ENCODE measurements at regions not wholly inside any gene's neighbourhood (a gene's known extent, or its start where the extent isn't known, plus 50 kb on each side); places are given as distances from the start of the nearest gene placed in this dataset.

GRCh38 chr7:36054637-36055036, 98.4 kb upstream of the EEPD1 start:
- Histone ChIP-seq H4K20me1 (ENCODE audit: control insufficient read depth, insufficient read depth) (no peaks in the 10 kb centered on the region), H3K4me3 (no peak overlapping the region), H3K4me1 (ENCODE audit: control insufficient read depth, insufficient read depth, low read length) (peaks cover 18% of the 10 kb centered on the region), H3K27me3 (replicated peaks in 1 of 2; ENCODE audit: control insufficient read depth in 2 of 2, insufficient read depth in 2 of 2, low read length in 1 of 2) (no peaks in the 10 kb centered on the region), H3K9me3 (replicated peaks; ENCODE audit: control insufficient read depth, insufficient read depth, low read length) (no peaks in the 10 kb centered on the region), H3K9ac (ENCODE audit: control insufficient read depth, insufficient read depth, low read length) (no peak overlapping the region), H3K4me2 (ENCODE audit: control insufficient read depth, insufficient read depth) (no peak overlapping the region), H2AFZ (ENCODE audit: control insufficient read depth, low read depth, low read length) (no peak overlapping the region), H3K27ac (ENCODE audit: control insufficient read depth, insufficient read depth) (no peak overlapping the region), H3K79me2 (ENCODE audit: control insufficient read depth, insufficient read depth, low read length) (no peaks in the 10 kb centered on the region), H3K36me3 (ENCODE audit: control insufficient read depth in 2 of 2, insufficient read depth in 2 of 2, low read length in 1 of 2) (no peaks in the 10 kb centered on the region)
- in situ Hi-C loops (cut with MboI) (no loop called here), intact Hi-C loops (cut with micrococcal nuclease; ENCODE audit: unreplicated experiment) (no loop called here)
- no peak for FAIRE-seq
- 27% methylated on average over 2 of the region's 2 CpGs for WGBS (ENCODE audit: insufficient coverage, insufficient replicate concordance, low lambda C conversion rate, missing lambda C conversion rate)
- TF ChIP-seq MTA3 (IDR thresholded peaks at IDR 0.05; ENCODE audit: borderline replicate concordance, low read length) = no peak
- TF ChIP-seq YBX1 (IDR thresholded peaks at IDR 0.05) = no peak
- TF ChIP-seq RUNX3 (IDR thresholded peaks at IDR 0.05; ENCODE audit: low read length) = no peak
- TF ChIP-seq POLR2AphosphoS5 (IDR thresholded peaks at IDR 0.05; ENCODE audit: low read length) = no peak
- TF ChIP-seq MYB (IDR thresholded peaks at IDR 0.05; ENCODE audit: borderline replicate concordance, low read depth, low read length) = no peak
- no peak for TF ChIP-seq EGR1 (IDR thresholded peaks at IDR 0.05; ENCODE audit: borderline replicate concordance in 1 of 2, low read depth in 2 of 2, low read length in 2 of 2)
- no peak for TF ChIP-seq CEBPB (IDR thresholded peaks at IDR 0.05; ENCODE audit: borderline replicate concordance in 1 of 2, low read depth in 2 of 2, low read length in 2 of 2)
- no peak for TF ChIP-seq FOXM1 (IDR thresholded peaks at IDR 0.05; ENCODE audit: low read depth, low read length)
- no peak for TF ChIP-seq CBX5 (IDR thresholded peaks at IDR 0.05; ENCODE audit: low read depth)
- no peak for TF ChIP-seq RELA (IDR thresholded peaks at IDR 0.05; ENCODE audit: borderline replicate concordance, partially characterized antibody)
- no peak for TF ChIP-seq NRF1 (conservative IDR thresholded peaks at IDR 0.05; ENCODE audit: low read depth, low read length)
- no peak for TF ChIP-seq RAD51 (IDR thresholded peaks at IDR 0.05)
- no peak for TF ChIP-seq REST (IDR thresholded peaks at IDR 0.05; ENCODE audit: low read depth, low read length)
- TF ChIP-seq SP1 (IDR thresholded peaks at IDR 0.05; ENCODE audit: low read depth, low read length) = no peak
- TF ChIP-seq ZNF384 (IDR thresholded peaks at IDR 0.05; ENCODE audit: borderline replicate concordance, low read depth, low read length) = no peak
- TF ChIP-seq POLR2AphosphoS2 (IDR thresholded peaks at IDR 0.05; ENCODE audit: low read depth, low read length) = no peak
- no peak for ATAC-seq
- RAD21 ChIA-PET (ENCODE audit: unreplicated experiment) = no interaction called here
- CTCF ChIA-PET = interaction anchor here (1.0 to 1.1 kb wide), 2 partner anchors 9 to 204 kb away, joined by 3 to 4 read pairs; no protein-coding TSS in a partner anchor
- BruUV-seq (replicated peaks) = no TSS peak
- POLR2A ChIA-PET = interaction anchor here (1.1 kb wide), 1 partner anchor 10 kb away, joined by 3 read pairs; no protein-coding TSS in a partner anchor
- SMC1A ChIA-PET (ENCODE audit: uncharacterized antibody, unreplicated experiment) = interaction anchor here (0.7 to 1.9 kb wide), 2 partner anchors 11 to 101 kb away, joined by 4 to 8 read pairs; no protein-coding TSS in a partner anchor
- DNase-seq (ENCODE audit: low read depth, low spot score) = no peak
